Spleen (tissue), 11 donors: ENCODE measurements at regions not wholly inside any gene's neighbourhood (a gene's known extent, or its start where the extent isn't known, plus 50 kb on each side); places are given as distances from the start of the nearest gene placed in this dataset.

ENCODE experiments used
- DNase-seq: peaks from one replicate; pipeline ENCODE4 v3.0.0-alpha.2; 2020
- H3K27ac ChIP-seq, 8 donors: fragments of 200-600 bp; sonication (generic) in 7 of 8; 1 replicate in 4 of 8; 2 replicates in 4 of 8; pipeline versions ENCODE4 v1.5.0 to v1.8.0; 2016 to 2021; ENCODE audit warnings: inconsistent platforms in 4 of 8, mild to moderate bottlenecking in 4 of 8, moderate library complexity in 1 of 8
- H3K27me3 ChIP-seq, 7 donors: fragments of 200-600 bp; sonication (generic) in 6 of 7; replicated peaks in 1 of 7; 1 replicate in 4 of 7; 2 replicates in 3 of 7; pipeline versions ENCODE4 v1.5.0 to v1.8.0; 2016 to 2021; ENCODE audit warnings: inconsistent platforms in 3 of 7, mild to moderate bottlenecking in 1 of 7
- H3K36me3 ChIP-seq, 6 donors: fragments of 200-600 bp; sonication (generic) in 5 of 6; 1 replicate in 4 of 6; 2 replicates in 2 of 6; pipeline versions ENCODE4 v1.5.0 to v1.8.0; 2016 to 2021; ENCODE audit warnings: inconsistent platforms in 2 of 6
- H3K4me1 ChIP-seq, 6 donors: fragments of 200-600 bp; sonication (generic) in 5 of 6; 1 replicate in 3 of 6; 2 replicates in 3 of 6; pipeline versions ENCODE4 v1.5.0 to v1.8.0; 2016 to 2021; ENCODE audit warnings: inconsistent platforms in 3 of 6
- H3K4me3 ChIP-seq, 8 donors: fragments of 200-600 bp; sonication (generic) in 7 of 8; 1 replicate in 4 of 8; 2 replicates in 4 of 8; pipeline versions ENCODE4 v1.5.0 to v1.8.0; 2016 to 2021; ENCODE audit warnings: inconsistent platforms in 4 of 8, mild to moderate bottlenecking in 4 of 8, moderate library complexity in 2 of 8
- H3K9me3 ChIP-seq, 8 donors: fragments of 200-600 bp; sonication (generic) in 7 of 8; 1 replicate in 4 of 8; 2 replicates in 4 of 8; pipeline versions ENCODE4 v1.5.0 to v1.8.0; 2016 to 2021; ENCODE audit warnings: inconsistent platforms in 4 of 8
- POLR2A ChIP-seq, 3 donors: fragments of 450-650 bp; IDR thresholded peaks; one replicate each; pipeline ENCODE4 v1.5.1; 2017; ENCODE audit warnings: antibody characterized with exemption in 3 of 3, mild to moderate bottlenecking in 1 of 3
- POLR2AphosphoS5 ChIP-seq, 3 donors: sonication (generic); formaldehyde crosslinking; IDR thresholded peaks; one replicate each; pipeline ENCODE4 v1.5.1; 2017; ENCODE audit warnings: antibody characterized with exemption in 3 of 3
- WGBS, 5 donors: extraction: QIAGEN DNeasy Blood & Tissue Kit in 3 of 5; methylation state at CpG; one replicate each; pipeline versions ENCODE4 v1.1.5 to v1.1.7; 2013 to 2018; 5-methylcytosine and 5-hydroxymethylcytosine counted together
- intact Hi-C: fragments of 100-400 bp; cut with DNase I; formaldehyde crosslinking; loops from one replicate; pipeline ENCODE4 v1.15.0; 2023; ENCODE audit warnings: low total_unique reads
- TF ChIP-seq, protein P1 (sequence below), 11 experiments: fragments of 200-600 bp in 7 of 11; fragments of 450-650 bp in 4 of 11; sonication (generic) in 4 of 11; IDR thresholded peaks in 8 of 11; conservative IDR thresholded peaks in 3 of 11; 1 replicate in 7 of 11; 2 replicates in 4 of 11; pipeline versions ENCODE4 v1.4.0 to v1.8.0; 2016 to 2021; ENCODE audit warnings: antibody characterized with exemption in 11 of 11, inconsistent platforms in 4 of 11, mild to moderate bottlenecking in 1 of 11
- donor health status: healthy with polysubstance abuse.
- donor health status: DM: no; HTN: no; CAD: no; lungs with moderate emphysema.
- donor health status: DM: no; HTN: no; CAD: no.
- donor health status: Bipolar disorder and iron deficiency.
- donor health status: healthy.
- donor health status: DM: no; HTN: no; CAD: no.
- donor health status: DM: yes; HTN: yes; CAD: no.

DNA sequence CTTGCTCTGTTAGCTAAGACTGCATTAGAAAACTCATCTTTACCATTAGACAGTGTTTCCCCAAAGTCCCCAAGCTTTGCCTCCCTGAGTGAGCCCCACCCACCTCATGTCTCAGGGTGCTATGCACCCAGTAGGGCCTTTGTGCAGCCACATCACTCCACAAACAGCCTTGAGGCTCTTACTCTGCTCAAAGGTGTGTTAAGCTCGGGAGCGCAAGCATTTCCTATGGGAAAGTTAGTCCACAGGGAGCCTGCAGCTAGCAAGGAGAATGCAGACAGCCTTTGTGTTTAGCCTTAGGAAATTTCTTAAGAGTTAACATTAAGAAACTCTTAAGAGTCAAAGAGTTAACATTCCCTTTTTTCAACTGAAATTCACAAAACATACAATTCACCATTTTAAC, 278.8 kb downstream of the AJAP1 start:
- no peaks in the 10 kb centered on the region for H3K9me3 ChIP-seq
- H3K36me3 ChIP-seq: no peaks in the 10 kb centered on the region
- H3K27me3 ChIP-seq: no peaks in the 10 kb centered on the region
- DNase-seq: no peak
- no peak overlapping the region for H3K4me3 ChIP-seq
- TF ChIP-seq, protein P1, sequence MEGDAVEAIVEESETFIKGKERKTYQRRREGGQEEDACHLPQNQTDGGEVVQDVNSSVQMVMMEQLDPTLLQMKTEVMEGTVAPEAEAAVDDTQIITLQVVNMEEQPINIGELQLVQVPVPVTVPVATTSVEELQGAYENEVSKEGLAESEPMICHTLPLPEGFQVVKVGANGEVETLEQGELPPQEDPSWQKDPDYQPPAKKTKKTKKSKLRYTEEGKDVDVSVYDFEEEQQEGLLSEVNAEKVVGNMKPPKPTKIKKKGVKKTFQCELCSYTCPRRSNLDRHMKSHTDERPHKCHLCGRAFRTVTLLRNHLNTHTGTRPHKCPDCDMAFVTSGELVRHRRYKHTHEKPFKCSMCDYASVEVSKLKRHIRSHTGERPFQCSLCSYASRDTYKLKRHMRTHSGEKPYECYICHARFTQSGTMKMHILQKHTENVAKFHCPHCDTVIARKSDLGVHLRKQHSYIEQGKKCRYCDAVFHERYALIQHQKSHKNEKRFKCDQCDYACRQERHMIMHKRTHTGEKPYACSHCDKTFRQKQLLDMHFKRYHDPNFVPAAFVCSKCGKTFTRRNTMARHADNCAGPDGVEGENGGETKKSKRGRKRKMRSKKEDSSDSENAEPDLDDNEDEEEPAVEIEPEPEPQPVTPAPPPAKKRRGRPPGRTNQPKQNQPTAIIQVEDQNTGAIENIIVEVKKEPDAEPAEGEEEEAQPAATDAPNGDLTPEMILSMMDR (IDR thresholded peaks at IDR 0.05 in 8 of 11, conservative IDR thresholded peaks at IDR 0.05 in 3 of 11): no peak
- TF ChIP-seq POLR2A (IDR thresholded peaks at IDR 0.05) (no peak), POLR2AphosphoS5 (IDR thresholded peaks at IDR 0.05) (no peak)
- no peaks in the 10 kb centered on the region for H3K4me1 ChIP-seq
- no peak overlapping the region for H3K27ac ChIP-seq
- intact Hi-C loops: no loop called here
- WGBS, 5 donors: 70 to 90% (median 73%) methylated on average over 2 of the region's 2 CpGs

DNA sequence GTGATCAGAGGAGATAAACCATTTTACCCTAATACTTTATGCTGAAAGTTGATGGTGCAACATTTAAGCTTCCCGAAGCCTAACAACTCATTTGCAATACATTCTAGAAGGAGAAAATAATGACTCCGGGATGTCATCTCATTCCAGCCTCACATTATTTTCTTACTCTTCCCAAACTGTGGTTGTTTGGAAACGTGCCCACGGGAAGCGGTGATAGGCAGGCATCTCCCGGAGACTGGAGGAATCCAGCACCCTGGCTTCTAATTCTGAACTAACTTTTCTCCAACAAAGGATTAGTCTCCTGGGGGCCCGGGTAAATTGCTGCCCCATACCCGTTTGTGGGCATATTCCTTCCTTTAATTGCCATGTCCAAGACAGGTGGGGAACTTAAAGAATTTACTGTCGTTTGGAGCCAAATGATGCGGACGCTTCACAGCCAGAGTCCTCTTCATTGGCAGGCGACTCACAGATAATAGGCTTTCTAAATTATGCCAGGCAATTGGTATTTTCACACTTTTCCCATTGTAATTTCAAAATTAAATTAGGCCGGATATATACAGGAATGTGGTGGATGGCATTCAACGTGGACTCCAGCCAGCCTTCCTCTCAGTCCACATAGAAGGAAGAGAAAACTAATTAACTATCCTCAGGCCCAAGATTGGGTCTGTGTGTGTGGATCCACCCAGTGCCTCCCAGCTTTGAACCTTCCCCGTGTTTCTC, 278.1 kb downstream of the AJAP1 start:
- Histone ChIP-seq H3K4me1 (no peaks in the 10 kb centered on the region), H3K4me3 (no peak overlapping the region), H3K27me3 (no peaks in the 10 kb centered on the region), H3K9me3 (no peaks in the 10 kb centered on the region), H3K27ac (no peak overlapping the region), H3K36me3 (no peaks in the 10 kb centered on the region)
- WGBS, 5 donors: 76 to 82% (median 79%) methylated on average over 15 of the region's 15 CpGs
- TF ChIP-seq, protein P1 (IDR thresholded peaks at IDR 0.05 in 8 of 11, conservative IDR thresholded peaks at IDR 0.05 in 3 of 11): no peak
- no peak for TF ChIP-seq POLR2AphosphoS5 (IDR thresholded peaks at IDR 0.05)
- TF ChIP-seq POLR2A (IDR thresholded peaks at IDR 0.05): no peak
- intact Hi-C loops: no loop called here
- no peak for DNase-seq

DNA sequence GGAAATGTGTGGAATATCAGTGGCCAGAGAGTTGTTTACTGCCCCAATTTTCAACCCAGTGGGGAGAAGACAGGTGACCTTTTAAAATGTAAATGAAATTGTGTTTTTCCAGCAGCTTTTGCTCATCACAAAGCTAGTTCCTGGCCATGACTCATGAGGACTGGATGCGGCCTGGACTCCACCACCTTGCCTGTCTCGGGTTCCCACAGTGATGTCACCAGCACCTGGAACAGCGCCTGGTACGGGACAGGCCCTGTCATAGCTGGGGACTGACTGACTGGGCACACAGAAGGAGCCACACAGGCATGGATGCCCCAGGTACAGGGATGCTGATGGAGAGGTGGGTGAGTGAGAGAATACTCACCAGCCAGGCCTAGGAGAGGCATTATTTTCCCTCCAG, 277.1 kb downstream of the AJAP1 start:
- no peaks in the 10 kb centered on the region for H3K36me3 ChIP-seq
- 68 to 88% (median 78%) methylated on average over 4 of the region's 4 CpGs for WGBS, 5 donors
- H3K27me3 ChIP-seq: no peaks in the 10 kb centered on the region
- TF ChIP-seq POLR2AphosphoS5 (IDR thresholded peaks at IDR 0.05) (no peak), POLR2A (IDR thresholded peaks at IDR 0.05) (no peak)
- TF ChIP-seq, protein P1 (IDR thresholded peaks at IDR 0.05 in 8 of 11, conservative IDR thresholded peaks at IDR 0.05 in 3 of 11): no peak
- no peak overlapping the region for H3K27ac ChIP-seq
- intact Hi-C loops: no loop called here
- DNase-seq: no peak
- no peaks in the 10 kb centered on the region for H3K9me3 ChIP-seq
- no peaks in the 10 kb centered on the region for H3K4me1 ChIP-seq
- H3K4me3 ChIP-seq: no peak overlapping the region

DNA sequence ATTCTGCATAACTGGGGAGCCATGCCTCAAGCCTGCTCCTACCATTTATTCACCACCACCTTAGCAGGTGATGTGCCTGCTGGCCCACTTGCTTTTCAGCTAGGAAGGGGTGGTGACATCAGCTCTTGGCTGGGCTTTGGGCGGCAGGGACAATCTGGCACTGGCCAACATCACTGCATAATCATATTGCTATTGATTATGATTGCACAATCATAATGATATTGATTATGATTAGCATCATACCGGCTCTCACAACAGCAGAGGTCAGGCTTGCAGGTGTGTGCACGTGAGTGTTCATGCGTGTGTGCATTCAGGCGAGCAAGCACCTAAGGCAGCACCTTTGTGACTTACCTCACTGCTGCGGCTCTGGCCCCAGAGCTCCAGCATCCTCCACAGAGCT, 273.8 kb downstream of the AJAP1 start:
- intact Hi-C loops: no loop called here
- Histone ChIP-seq H3K4me1 (no peaks in the 10 kb centered on the region), H3K4me3 (no peak overlapping the region), H3K27ac (no peak overlapping the region), H3K27me3 (no peaks in the 10 kb centered on the region), H3K36me3 (no peaks in the 10 kb centered on the region), H3K9me3 (no peaks in the 10 kb centered on the region)
- 83 to 92% (median 90%) methylated on average over 4 to 6 of the region's 6 CpGs for WGBS, 5 donors
- no peak for DNase-seq
- TF ChIP-seq, protein P1 (IDR thresholded peaks at IDR 0.05 in 8 of 11, conservative IDR thresholded peaks at IDR 0.05 in 3 of 11): no peak
- TF ChIP-seq POLR2A (IDR thresholded peaks at IDR 0.05) (no peak), POLR2AphosphoS5 (IDR thresholded peaks at IDR 0.05) (no peak)
